Liver (tissue), 3 donors: ENCODE measurements at regions not wholly inside any gene's neighbourhood (a gene's known extent, or its start where the extent isn't known, plus 50 kb on each side); places are given as distances from the start of the nearest gene placed in this dataset.

Experiments used
- EGR1 ChIP-seq, 2 donors: IDR thresholded peaks; 2 replicates each; pipeline ENCODE4 v1.6.1; 2016 to 2018; ENCODE audit warnings: antibody characterized with exemption in 2 of 2, low read depth in 2 of 2
- FOXA1 ChIP-seq: IDR thresholded peaks from 2 replicates; pipeline ENCODE4 v1.6.1; 2016; ENCODE audit warnings: antibody characterized with exemption
- GABPA ChIP-seq, 2 donors: IDR thresholded peaks in 1 of 2; conservative IDR thresholded peaks in 1 of 2; 2 replicates each; pipeline ENCODE4 v1.6.1; 2016; ENCODE audit warnings: antibody characterized with exemption in 2 of 2, mild to moderate bottlenecking in 1 of 2, moderate library complexity in 1 of 2
- HNF4A ChIP-seq, 2 donors: conservative IDR thresholded peaks; 2 replicates each; pipeline ENCODE4 v1.6.1; 2016; ENCODE audit warnings: antibody characterized with exemption in 2 of 2, mild to moderate bottlenecking in 2 of 2
- JUND ChIP-seq, 2 donors: IDR thresholded peaks; 2 replicates each; pipeline ENCODE4 v1.6.1; 2016; ENCODE audit warnings: antibody characterized with exemption in 2 of 2
- RAD21 ChIP-seq, 2 donors: IDR thresholded peaks; 2 replicates each; pipeline ENCODE4 v1.6.1; 2016; ENCODE audit warnings: antibody characterized with exemption in 2 of 2, mild to moderate bottlenecking in 2 of 2
- RXRA ChIP-seq, 2 donors: IDR thresholded peaks; 2 replicates each; pipeline ENCODE4 v1.6.1; 2017 to 2018; ENCODE audit warnings: antibody characterized with exemption in 2 of 2, mild to moderate bottlenecking in 1 of 2
- TAF1 ChIP-seq: conservative IDR thresholded peaks from 2 replicates; pipeline ENCODE4 v1.6.1; 2016; ENCODE audit warnings: antibody characterized with exemption, mild to moderate bottlenecking
- YY1 ChIP-seq: IDR thresholded peaks from 2 replicates; pipeline ENCODE4 v1.6.1; 2016; ENCODE audit warnings: antibody characterized with exemption, mild to moderate bottlenecking
- TF ChIP-seq, protein P1 (sequence below): fragments of 150-350 bp; IDR thresholded peaks from 2 replicates; pipeline ENCODE4 v1.5.1; 2017; ENCODE audit warnings: improper control_type of control experiment, low read depth, low read length; ENCODE audit not compliant: missing input control
- TF ChIP-seq, protein P2 (sequence below): IDR thresholded peaks from 2 replicates; pipeline ENCODE4 v1.6.1; 2016; ENCODE audit warnings: antibody characterized with exemption
- TF ChIP-seq, protein P3 (sequence below): IDR thresholded peaks from 2 replicates; pipeline ENCODE4 v1.6.1; 2016; ENCODE audit warnings: antibody characterized with exemption, mild to moderate bottlenecking
- TF ChIP-seq, protein P4 (sequence below): IDR thresholded peaks from 2 replicates; pipeline ENCODE4 v1.6.1; 2016; ENCODE audit warnings: antibody characterized with exemption
- donor health status: healthy.
- donor health status: healthy.

DNA sequence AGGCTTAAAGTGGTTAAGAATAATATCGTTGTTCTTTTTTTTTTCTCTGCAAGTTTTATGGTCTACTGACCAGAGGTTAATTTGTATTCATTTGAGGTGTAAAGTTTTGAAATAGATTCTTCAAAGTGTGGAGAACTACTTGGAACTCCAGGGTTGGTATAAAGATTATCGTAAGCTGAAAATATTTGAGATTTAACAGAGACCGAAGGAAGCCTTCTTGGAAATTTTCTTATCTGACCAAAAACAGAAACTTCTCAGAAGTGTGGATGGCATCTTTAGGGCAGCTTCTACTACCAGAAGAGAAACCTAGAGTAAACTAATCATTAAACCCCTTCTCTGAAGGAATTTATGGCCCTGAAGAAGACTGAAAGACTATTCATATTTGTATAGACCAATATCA, 206.8 kb upstream of the MON1B start:
- TF ChIP-seq, protein P1, sequence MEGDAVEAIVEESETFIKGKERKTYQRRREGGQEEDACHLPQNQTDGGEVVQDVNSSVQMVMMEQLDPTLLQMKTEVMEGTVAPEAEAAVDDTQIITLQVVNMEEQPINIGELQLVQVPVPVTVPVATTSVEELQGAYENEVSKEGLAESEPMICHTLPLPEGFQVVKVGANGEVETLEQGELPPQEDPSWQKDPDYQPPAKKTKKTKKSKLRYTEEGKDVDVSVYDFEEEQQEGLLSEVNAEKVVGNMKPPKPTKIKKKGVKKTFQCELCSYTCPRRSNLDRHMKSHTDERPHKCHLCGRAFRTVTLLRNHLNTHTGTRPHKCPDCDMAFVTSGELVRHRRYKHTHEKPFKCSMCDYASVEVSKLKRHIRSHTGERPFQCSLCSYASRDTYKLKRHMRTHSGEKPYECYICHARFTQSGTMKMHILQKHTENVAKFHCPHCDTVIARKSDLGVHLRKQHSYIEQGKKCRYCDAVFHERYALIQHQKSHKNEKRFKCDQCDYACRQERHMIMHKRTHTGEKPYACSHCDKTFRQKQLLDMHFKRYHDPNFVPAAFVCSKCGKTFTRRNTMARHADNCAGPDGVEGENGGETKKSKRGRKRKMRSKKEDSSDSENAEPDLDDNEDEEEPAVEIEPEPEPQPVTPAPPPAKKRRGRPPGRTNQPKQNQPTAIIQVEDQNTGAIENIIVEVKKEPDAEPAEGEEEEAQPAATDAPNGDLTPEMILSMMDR = no peak
- TF ChIP-seq EGR1 (IDR thresholded peaks at IDR 0.05; ENCODE audit: low read depth in 2 of 2) = no peak
- TF ChIP-seq, protein P2, sequence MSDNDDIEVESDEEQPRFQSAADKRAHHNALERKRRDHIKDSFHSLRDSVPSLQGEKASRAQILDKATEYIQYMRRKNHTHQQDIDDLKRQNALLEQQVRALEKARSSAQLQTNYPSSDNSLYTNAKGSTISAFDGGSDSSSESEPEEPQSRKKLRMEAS = no peak
- TF ChIP-seq HNF4A (conservative IDR thresholded peaks at IDR 0.05) = no peak
- no peak for TF ChIP-seq TAF1
- TF ChIP-seq, protein P3, sequence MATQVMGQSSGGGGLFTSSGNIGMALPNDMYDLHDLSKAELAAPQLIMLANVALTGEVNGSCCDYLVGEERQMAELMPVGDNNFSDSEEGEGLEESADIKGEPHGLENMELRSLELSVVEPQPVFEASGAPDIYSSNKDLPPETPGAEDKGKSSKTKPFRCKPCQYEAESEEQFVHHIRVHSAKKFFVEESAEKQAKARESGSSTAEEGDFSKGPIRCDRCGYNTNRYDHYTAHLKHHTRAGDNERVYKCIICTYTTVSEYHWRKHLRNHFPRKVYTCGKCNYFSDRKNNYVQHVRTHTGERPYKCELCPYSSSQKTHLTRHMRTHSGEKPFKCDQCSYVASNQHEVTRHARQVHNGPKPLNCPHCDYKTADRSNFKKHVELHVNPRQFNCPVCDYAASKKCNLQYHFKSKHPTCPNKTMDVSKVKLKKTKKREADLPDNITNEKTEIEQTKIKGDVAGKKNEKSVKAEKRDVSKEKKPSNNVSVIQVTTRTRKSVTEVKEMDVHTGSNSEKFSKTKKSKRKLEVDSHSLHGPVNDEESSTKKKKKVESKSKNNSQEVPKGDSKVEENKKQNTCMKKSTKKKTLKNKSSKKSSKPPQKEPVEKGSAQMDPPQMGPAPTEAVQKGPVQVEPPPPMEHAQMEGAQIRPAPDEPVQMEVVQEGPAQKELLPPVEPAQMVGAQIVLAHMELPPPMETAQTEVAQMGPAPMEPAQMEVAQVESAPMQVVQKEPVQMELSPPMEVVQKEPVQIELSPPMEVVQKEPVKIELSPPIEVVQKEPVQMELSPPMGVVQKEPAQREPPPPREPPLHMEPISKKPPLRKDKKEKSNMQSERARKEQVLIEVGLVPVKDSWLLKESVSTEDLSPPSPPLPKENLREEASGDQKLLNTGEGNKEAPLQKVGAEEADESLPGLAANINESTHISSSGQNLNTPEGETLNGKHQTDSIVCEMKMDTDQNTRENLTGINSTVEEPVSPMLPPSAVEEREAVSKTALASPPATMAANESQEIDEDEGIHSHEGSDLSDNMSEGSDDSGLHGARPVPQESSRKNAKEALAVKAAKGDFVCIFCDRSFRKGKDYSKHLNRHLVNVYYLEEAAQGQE = no peak
- no peak for TF ChIP-seq RAD21 (IDR thresholded peaks at IDR 0.05)
- TF ChIP-seq FOXA1 = no peak
- no peak for TF ChIP-seq GABPA (IDR thresholded peaks at IDR 0.05 in 1 of 2, conservative IDR thresholded peaks at IDR 0.05 in 1 of 2)
- no peak for TF ChIP-seq RXRA (IDR thresholded peaks at IDR 0.05)
- TF ChIP-seq JUND (IDR thresholded peaks at IDR 0.05) = no peak
- TF ChIP-seq, protein P4, sequence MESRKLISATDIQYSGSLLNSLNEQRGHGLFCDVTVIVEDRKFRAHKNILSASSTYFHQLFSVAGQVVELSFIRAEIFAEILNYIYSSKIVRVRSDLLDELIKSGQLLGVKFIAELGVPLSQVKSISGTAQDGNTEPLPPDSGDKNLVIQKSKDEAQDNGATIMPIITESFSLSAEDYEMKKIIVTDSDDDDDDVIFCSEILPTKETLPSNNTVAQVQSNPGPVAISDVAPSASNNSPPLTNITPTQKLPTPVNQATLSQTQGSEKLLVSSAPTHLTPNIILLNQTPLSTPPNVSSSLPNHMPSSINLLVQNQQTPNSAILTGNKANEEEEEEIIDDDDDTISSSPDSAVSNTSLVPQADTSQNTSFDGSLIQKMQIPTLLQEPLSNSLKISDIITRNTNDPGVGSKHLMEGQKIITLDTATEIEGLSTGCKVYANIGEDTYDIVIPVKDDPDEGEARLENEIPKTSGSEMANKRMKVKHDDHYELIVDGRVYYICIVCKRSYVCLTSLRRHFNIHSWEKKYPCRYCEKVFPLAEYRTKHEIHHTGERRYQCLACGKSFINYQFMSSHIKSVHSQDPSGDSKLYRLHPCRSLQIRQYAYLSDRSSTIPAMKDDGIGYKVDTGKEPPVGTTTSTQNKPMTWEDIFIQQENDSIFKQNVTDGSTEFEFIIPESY = no peak
- no peak for TF ChIP-seq YY1
